A673 (cell line): ENCODE measurements at regions not wholly inside any gene's neighbourhood (a gene's known extent, or its start where the extent isn't known, plus 50 kb on each side); places are given as distances from the start of the nearest gene placed in this dataset.

Experiments
- EZH2 ChIP-seq: fragments of 200-600 bp; sonication (generic); IDR thresholded peaks from 2 replicates; pipeline ENCODE4 v1.6.1; 2017; ENCODE audit warnings: borderline replicate concordance, low read depth, mild to moderate bottlenecking, mixed read lengths, antibody characterized with exemption, low read length; ENCODE audit not compliant: poor library complexity, severe bottlenecking
- TF ChIP-seq, protein P1 (sequence below): fragments of 300-800, 200-600 bp; sonication (generic); conservative IDR thresholded peaks from 2 replicates; pipeline ENCODE4 v1.5.1; 2017; ENCODE audit warnings: low read depth, mild to moderate bottlenecking, antibody characterized with exemption, low read length, moderate library complexity, mixed read lengths

- TF ChIP-seq, protein P1, sequence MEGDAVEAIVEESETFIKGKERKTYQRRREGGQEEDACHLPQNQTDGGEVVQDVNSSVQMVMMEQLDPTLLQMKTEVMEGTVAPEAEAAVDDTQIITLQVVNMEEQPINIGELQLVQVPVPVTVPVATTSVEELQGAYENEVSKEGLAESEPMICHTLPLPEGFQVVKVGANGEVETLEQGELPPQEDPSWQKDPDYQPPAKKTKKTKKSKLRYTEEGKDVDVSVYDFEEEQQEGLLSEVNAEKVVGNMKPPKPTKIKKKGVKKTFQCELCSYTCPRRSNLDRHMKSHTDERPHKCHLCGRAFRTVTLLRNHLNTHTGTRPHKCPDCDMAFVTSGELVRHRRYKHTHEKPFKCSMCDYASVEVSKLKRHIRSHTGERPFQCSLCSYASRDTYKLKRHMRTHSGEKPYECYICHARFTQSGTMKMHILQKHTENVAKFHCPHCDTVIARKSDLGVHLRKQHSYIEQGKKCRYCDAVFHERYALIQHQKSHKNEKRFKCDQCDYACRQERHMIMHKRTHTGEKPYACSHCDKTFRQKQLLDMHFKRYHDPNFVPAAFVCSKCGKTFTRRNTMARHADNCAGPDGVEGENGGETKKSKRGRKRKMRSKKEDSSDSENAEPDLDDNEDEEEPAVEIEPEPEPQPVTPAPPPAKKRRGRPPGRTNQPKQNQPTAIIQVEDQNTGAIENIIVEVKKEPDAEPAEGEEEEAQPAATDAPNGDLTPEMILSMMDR, result no peak
- no peak for TF ChIP-seq EZH2
These were observed 115.2 kb upstream of the KLHL29 start for GRCh38 chr2:23269747-23270146.
